ENCODE measurements at regions not wholly inside any gene's neighbourhood (a gene's known extent, or its start where the extent isn't known, plus 50 kb on each side); places are given as distances from the start of the nearest gene placed in this dataset.

- TF ChIP-seq ZNF281 (CRISPR knock-in tag; IDR thresholded peaks at IDR 0.05) (no peak), ZBTB43 (CRISPR knock-in tag; IDR thresholded peaks at IDR 0.05) (no peak), JUN (CRISPR knock-in tag; IDR thresholded peaks at IDR 0.05) (no peak), MAX (CRISPR knock-in tag; IDR thresholded peaks at IDR 0.05) (no peak), E2F4 (CRISPR knock-in tag; IDR thresholded peaks at IDR 0.05; ENCODE audit: borderline replicate concordance, low read depth) (no peak), ZMAT4 (CRISPR knock-in tag; IDR thresholded peaks at IDR 0.05) (no peak), STAT6 (CRISPR knock-in tag; conservative IDR thresholded peaks at IDR 0.05; ENCODE audit: low read depth) (no peak)
These were observed 65.7 kb upstream of the SSX2IP start (continued) for GRCh38 chr1:84756001-84756400.

- no peak for DNase-seq (ENCODE audit: low spot score)
- Mint-ChIP-seq H3K27me3 (ENCODE audit: low read depth) (no peaks in the 10 kb centered on the region), H3K4me3 (no peak overlapping the region), H3K4me1 (peaks cover 60% of the 10 kb centered on the region), H3K27ac (no peak overlapping the region), H3K36me3 (no peaks in the 10 kb centered on the region), H3K9me3 (no peaks in the 10 kb centered on the region)
- no peak for ATAC-seq
- ChIA-PET CTCF (interaction anchor here (0.8 to 1.7 kb wide), 3 partner anchors 17 to 31 kb away, joined by 3 to 5 read pairs (median 3); no protein-coding TSS in a partner anchor), POLR2A (no interaction called here)
- TF ChIP-seq ZNF317 (CRISPR knock-in tag; IDR thresholded peaks at IDR 0.05; ENCODE audit: borderline replicate concordance, low read depth) (no peak), NR2C2 (CRISPR knock-in tag; IDR thresholded peaks at IDR 0.05) (no peak), AFF4 (CRISPR knock-in tag; IDR thresholded peaks at IDR 0.05; ENCODE audit: borderline replicate concordance) (no peak), ATF2 (CRISPR knock-in tag; IDR thresholded peaks at IDR 0.05; ENCODE audit: borderline replicate concordance, low read depth) (no peak), ZNF396 (CRISPR knock-in tag; IDR thresholded peaks at IDR 0.05; ENCODE audit: borderline replicate concordance) (no peak), SOX15 (CRISPR knock-in tag; IDR thresholded peaks at IDR 0.05) (no peak), AR (CRISPR knock-in tag; IDR thresholded peaks at IDR 0.05) (no peak), ZNF512 (CRISPR knock-in tag; IDR thresholded peaks at IDR 0.05; ENCODE audit: borderline replicate concordance) (no peak)
These were observed 65.0 kb upstream of the SSX2IP start for GRCh38 chr1:84755216-84755615.

Measured in WTC11 (cell line).